ENCODE measurements at regions not wholly inside any gene's neighbourhood (a gene's known extent, or its start where the extent isn't known, plus 50 kb on each side); places are given as distances from the start of the nearest gene placed in this dataset.
"Not testable (repeated sequence)": the region's sequence is repeated elsewhere in the genome, so short reads cannot be mapped to it uniquely, and the experiment has no call there.

- not testable (repeated sequence) for DNase-seq (ENCODE audit: low read depth)
Measured at GRCh38 chr5:174586163-174586562, 138.2 kb upstream of the MSX2 start.

DNA sequence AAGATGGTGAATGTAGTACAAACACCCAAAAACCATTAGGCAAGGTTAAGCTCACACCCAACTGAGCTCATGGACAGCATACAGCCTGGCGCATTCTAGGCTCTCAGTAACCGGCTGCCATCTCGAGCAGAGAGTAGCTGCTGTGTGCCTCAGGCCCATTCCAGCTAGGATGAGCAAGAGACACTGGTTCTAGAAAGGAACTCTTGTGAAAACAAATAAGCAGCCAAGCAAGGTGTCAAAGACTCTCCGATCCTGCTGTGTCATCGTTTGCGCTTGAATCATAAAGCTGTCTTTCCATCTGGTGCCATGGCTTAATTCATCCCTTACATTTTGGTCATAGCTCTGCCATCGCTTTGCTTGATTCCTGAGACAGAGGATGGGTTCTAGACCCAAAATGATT is 135.4 kb upstream of the MSX2 start:
- no peak for DNase-seq (ENCODE audit: low read depth)

- no peak for DNase-seq (ENCODE audit: low read depth)
Measured at GRCh38 chr5:174589599-174589998, 134.8 kb upstream of the MSX2 start.

- DNase-seq (ENCODE audit: low read depth) = no peak
Measured at GRCh38 chr5:174590820-174591219, 133.6 kb upstream of the MSX2 start.

DNA sequence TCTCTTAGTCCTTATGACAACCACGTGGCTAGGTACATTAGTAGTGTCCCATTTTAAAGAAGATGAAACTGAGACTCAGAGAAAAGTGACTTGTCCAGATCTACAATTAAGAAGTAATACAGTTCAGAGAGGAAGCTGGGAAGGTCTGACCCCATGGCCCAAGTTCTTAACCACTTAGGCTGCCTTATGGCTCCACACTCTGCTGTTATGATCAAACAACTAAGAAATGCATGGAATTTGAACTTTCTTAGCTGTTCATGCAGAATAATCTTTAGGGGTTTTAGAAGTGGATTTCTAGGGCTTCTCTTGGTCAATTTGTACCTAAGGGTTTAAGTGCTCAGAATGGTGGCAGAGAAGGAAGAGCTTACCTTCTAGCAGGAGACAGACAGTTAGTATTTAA is 128.0 kb upstream of the MSX2 start:
- DNase-seq (ENCODE audit: low read depth) = no peak

DNA sequence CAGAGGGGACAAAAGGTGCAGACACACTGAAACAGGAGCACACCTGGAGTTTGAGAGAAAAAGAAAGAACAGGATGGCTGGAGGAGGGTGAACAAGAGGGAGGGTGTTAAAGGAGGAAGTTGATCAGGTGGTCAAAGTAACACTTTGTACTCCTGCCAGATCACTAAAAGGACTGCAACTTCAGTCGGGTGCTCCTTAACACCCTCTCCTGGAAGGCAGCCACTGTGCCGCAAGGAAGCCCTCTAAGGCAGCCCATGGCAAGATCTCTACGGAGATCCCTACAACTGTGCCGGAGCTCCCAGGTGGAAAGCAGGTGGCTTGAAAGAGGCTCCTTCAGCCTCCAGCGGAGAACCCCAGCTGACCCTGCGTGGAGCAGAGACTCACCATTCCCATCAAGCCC is 124.4 kb upstream of the MSX2 start:
- DNase-seq (ENCODE audit: low read depth) = no peak

GRCh38 chr5:174601946-174602345 is 122.4 kb upstream of the MSX2 start:
- DNase-seq (ENCODE audit: low read depth) = no peak

DNA sequence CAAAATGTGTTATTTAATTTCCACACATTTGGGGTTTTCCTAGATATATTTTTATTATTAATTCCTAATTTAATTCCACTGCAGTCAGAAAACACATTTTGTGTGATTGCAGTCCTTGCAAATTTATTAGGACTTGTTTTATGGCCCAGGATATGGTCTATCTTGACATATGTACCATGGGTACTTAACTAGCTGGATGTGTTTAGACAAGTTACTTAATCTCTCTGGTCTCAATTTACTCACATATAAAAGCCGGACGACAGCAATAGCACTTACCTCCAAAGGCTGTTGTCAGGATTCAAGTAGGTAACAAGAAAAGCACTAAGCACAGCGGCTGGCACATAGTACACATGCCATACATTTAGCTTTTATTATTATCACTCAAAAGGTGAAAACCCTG is 118.2 kb upstream of the MSX2 start:
- DNase-seq (ENCODE audit: low read depth) = no peak

DNA sequence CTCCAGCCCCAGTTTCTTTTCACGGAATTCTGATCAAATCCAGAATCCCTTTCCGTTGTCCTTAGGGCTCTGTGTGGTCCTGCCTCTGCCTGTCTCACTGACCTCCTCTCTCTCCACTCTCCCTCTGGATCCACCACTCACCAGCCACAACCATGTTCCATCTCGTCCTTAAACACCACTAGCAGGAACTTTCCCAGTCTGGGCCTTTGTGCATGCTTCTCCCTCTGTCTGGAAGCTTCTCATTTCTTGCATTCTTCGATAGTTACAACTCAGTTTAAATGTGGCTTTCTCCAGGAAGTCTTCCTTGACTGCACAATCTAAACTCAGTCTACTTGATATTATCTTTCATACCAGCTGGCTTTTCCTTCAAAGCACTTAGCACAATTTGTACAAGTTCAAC is 117.7 kb upstream of the MSX2 start:
- DNase-seq (ENCODE audit: low read depth) = no peak

DNA sequence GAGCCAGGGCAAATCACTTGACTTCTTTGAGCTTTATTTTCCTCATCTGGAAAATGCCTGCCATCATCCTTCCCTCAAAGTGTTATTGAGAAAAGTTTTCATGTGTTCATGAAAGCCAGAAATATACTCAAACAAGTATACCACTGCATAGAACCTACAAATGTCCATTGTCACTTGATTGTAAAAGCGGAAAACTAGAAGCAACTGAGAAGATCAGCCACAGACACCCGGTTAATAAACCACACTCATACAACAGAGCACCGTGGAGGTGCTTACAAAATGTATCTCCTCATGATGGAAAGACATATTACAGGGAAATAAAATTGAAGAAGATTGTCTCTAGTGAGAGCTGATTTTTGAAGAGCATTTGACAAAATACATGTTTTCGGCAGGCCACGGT is 117.2 kb upstream of the MSX2 start:
- no peak for DNase-seq (ENCODE audit: low read depth)

- DNase-seq (ENCODE audit: low read depth) = no peak
Measured at GRCh38 chr5:174607916-174608315, 116.5 kb upstream of the MSX2 start.

DNA sequence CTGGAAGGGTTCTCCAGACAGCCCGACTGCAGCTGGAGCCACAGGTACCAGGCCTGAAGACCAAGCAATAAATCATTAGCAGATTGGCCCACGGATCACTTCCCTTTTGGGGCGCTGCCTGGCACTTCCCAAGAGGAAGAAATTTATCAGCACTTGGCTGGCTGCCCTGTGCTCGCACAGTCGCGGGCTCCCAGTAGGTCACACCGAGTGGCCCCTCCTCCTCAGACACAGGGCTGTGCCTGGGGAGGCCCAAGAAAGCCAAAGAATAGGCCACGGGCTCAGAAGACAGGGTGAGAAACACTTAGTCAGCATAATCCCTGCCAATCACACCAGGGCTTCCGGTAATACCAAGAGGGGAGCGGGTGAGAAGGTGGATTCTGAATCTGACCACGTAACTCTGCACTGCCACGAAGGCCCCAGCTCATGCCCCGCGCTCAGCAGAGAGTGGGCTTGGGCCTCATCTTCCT is 115.7 kb upstream of the MSX2 start:
- no peak for DNase-seq (ENCODE audit: low read depth)

DNA sequence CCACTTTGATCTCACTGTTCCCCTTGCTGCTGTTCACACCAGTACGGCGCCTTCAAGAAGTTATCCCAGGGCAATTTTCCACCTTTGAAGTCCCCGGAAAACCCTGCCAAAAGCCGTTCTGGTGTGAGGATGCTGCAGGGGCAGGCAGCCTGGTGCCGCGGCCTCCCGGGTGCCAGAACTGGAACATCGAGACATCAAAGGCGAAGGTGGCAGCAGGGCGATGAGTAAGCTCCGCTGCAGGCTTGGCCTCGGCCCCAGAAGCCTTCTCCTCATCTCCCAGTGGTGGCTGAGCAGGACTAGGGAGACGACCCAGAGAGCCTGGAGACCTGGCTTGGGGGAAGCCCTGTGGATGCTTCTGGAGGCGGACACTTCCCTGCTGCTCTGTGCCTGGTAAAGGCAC is 115.3 kb upstream of the MSX2 start:
- DNase-seq (ENCODE audit: low read depth) = no peak

- DNase-seq (ENCODE audit: low read depth) = no peak
Measured at GRCh38 chr5:174610968-174611367, 113.4 kb upstream of the MSX2 start.

- DNase-seq (ENCODE audit: low read depth) = no peak
Measured at GRCh38 chr5:174612686-174613085, 111.7 kb upstream of the MSX2 start.

DNA sequence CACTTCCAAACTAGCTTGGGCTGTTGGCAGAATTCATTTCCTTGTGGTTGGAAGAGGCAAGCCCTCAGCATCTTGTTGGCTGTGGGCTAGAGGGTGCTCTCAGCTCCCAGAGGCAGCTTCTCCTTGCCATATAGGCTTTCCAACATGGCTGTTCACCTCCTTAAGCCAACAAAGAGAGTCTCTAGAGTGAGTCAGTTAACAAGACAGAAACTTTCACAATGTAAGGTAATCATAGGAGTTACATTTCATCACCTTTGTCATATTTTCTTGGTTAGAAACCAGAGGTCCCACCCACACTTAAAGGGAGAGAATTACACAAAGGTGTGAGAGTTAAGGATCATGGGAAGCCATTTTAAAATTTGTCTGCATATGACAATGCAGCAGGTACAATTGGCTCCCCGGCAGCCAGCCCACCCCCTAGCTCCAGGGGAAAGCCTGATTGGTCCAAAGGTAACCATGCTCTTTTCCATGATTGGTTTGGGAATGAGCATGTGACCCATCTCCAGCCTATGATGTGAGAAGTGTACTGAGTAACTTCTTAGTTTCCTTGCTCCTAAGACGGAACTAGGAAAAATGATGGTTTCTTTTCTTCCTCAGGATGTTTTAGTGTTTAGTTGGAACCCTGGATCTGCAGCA is 109.8 kb upstream of the MSX2 start:
- no peak for DNase-seq (ENCODE audit: low read depth)

- no peak for DNase-seq (ENCODE audit: low read depth)
Measured at GRCh38 chr5:174616036-174616435, 108.3 kb upstream of the MSX2 start.

GRCh38 chr5:174617285-174617684 is 107.1 kb upstream of the MSX2 start:
- no peak for DNase-seq (ENCODE audit: low read depth)

DNA sequence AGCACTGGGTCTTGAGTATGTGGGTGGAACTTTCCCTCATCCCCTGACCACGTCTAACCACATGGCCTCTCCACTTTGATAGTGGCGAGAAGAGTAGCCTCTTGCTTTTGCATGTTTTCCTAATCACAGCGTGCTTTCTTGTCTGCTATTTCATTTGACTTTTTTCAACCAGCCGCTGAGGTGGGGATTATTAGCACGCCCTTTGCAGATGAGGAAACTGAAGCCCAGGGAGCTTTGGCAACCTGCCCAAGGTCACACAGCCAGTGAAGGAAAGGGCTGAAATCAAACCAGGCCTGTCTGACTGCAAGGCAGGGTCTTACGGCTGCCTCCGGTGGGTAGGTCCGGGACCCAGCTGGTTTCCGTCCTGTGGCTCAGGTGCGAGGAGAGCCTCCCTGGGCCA is 106.5 kb upstream of the MSX2 start:
- DNase-seq (ENCODE audit: low read depth) = no peak

DNA sequence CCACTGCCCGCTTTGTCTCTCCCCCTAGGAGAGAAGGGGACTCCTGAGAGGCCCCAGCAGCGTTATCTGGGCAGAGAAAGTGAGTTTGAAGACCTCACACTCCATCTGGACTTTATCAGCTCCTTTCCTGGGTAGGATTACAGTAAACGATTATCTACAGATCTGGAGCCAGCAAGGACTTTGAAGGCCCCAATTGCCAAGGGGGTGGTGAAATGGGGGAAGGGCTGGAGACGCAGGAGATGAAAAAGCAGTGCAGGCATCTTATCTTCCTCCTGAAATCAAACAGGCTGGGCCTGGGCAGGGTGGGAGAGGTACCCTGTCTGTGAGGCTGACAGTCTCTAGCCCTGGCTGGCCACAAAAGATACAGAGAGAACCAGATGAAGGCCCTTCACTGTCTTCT is 105.8 kb upstream of the MSX2 start:
- DNase-seq (ENCODE audit: low read depth) = no peak

DNA sequence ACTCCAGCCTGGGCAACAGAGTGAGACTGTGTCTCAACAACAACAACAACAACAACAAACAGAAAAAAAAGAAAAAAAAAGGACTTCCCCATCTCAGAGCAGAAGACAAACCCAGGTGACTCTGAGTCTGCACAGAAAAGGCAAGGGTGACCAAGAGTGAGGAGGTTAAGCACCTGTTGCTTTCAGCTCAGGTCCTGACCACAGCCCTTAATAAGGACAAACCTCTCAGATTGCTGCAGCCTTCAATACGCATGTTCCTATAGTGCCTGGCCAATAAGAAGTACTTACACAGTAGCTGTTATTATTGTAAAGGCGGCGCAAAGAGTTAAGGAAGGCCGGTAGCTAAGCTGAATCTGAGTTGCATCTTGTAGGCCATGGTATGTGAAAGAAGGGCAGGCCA is 102.3 kb upstream of the MSX2 start:
- DNase-seq (ENCODE audit: low read depth) = no peak

DNA sequence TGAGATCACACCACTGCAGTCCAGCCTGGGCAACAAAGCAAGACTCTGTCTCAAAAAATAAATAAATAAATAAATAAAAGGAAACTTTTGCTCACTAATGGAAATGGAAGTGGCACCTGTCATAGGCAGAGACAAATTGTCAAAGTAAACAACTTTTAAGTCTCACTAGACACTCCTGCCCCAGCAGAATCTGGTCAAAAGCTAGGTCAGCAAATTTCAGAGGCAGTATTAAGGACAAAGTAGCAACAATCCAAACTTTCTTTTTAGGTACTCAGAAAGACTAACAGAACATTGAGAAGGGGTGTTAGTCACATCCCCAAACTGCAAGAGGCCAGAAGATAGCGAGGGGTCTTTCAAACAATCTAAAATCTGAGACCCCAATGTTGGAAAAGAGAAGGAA is 101.4 kb upstream of the MSX2 start:
- DNase-seq (ENCODE audit: low read depth) = no peak

GRCh38 chr5:174623433-174624019 is 100.9 kb upstream of the MSX2 start:
- DNase-seq (ENCODE audit: low read depth) = no peak

All from forelimb muscle (tissue), 1 donor.